LNCaP clone FGC (cell line): ENCODE measurements at regions not wholly inside any gene's neighbourhood (a gene's known extent, or its start where the extent isn't known, plus 50 kb on each side); places are given as distances from the start of the nearest gene placed in this dataset.
"Not testable (repeated sequence)": the region's sequence is repeated elsewhere in the genome, so short reads cannot be mapped to it uniquely, and the experiment has no call there.

Experiments
- DNase-seq: peaks from one replicate; pipeline ENCODE4 v3.0.0-alpha.2; 2011; ENCODE audit warnings: low read depth
- H3K4me3 ChIP-seq: 2 replicates; pipeline ENCODE4 v1.5.1; 2011; ENCODE audit warnings: mild to moderate bottlenecking, low read depth, low read length, control low read depth
- TF ChIP-seq, protein P1 (sequence below): IDR thresholded peaks from 2 replicates; pipeline ENCODE4 v1.5.1; 2012; ENCODE audit warnings: mild to moderate bottlenecking; ENCODE audit not compliant: control insufficient read depth, insufficient read depth; ENCODE audit errors: extremely low read depth

DNA sequence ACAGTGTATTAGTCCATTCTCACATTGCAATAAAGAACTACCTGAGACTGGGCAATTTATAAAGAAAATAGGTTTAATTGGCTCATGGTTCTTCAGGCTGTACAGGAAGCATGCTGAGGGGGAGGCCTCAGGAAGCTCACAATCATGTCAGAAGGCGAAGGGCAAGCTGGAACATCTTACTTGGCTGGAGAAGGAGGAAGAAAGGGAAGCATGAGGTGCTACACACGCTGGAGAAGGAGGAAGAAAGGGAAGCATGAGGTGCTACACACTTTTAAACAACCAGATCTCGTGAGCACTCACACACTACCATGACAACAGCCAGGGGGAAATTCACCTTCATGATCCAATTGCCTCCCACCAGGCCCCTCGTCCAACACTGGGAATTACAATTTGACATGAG lies 95.3 kb upstream of the FAM110C start:
- TF ChIP-seq, protein P1, sequence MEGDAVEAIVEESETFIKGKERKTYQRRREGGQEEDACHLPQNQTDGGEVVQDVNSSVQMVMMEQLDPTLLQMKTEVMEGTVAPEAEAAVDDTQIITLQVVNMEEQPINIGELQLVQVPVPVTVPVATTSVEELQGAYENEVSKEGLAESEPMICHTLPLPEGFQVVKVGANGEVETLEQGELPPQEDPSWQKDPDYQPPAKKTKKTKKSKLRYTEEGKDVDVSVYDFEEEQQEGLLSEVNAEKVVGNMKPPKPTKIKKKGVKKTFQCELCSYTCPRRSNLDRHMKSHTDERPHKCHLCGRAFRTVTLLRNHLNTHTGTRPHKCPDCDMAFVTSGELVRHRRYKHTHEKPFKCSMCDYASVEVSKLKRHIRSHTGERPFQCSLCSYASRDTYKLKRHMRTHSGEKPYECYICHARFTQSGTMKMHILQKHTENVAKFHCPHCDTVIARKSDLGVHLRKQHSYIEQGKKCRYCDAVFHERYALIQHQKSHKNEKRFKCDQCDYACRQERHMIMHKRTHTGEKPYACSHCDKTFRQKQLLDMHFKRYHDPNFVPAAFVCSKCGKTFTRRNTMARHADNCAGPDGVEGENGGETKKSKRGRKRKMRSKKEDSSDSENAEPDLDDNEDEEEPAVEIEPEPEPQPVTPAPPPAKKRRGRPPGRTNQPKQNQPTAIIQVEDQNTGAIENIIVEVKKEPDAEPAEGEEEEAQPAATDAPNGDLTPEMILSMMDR = no peak
- DNase-seq = no peak

DNA sequence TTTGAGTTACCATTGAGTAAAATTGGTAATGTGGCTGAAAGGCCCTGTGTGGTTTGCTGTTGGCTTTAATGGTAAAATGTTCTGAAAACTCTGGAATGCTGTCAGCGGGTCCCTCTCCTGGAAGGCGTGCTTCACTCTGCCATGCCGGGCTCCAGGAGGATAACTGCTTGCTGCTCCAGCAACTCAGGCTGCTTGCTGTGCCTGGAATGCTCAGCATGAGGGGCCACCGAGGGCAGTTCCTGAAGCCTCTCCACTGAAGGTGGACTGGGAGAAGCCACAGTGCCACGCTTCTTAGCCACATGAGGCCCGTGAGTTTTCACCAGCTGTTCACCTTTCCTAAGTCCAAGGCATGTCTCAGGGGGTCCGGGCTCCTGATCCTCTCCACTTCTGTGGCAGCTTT lies 90.4 kb upstream of the FAM110C start:
- H3K4me3 ChIP-seq = no peak overlapping the region
- DNase-seq = no peak
- TF ChIP-seq, protein P1 = no peak

More for the DNA sequence above, 95.3 kb upstream of the FAM110C start:
- no peak overlapping the region for H3K4me3 ChIP-seq

DNA sequence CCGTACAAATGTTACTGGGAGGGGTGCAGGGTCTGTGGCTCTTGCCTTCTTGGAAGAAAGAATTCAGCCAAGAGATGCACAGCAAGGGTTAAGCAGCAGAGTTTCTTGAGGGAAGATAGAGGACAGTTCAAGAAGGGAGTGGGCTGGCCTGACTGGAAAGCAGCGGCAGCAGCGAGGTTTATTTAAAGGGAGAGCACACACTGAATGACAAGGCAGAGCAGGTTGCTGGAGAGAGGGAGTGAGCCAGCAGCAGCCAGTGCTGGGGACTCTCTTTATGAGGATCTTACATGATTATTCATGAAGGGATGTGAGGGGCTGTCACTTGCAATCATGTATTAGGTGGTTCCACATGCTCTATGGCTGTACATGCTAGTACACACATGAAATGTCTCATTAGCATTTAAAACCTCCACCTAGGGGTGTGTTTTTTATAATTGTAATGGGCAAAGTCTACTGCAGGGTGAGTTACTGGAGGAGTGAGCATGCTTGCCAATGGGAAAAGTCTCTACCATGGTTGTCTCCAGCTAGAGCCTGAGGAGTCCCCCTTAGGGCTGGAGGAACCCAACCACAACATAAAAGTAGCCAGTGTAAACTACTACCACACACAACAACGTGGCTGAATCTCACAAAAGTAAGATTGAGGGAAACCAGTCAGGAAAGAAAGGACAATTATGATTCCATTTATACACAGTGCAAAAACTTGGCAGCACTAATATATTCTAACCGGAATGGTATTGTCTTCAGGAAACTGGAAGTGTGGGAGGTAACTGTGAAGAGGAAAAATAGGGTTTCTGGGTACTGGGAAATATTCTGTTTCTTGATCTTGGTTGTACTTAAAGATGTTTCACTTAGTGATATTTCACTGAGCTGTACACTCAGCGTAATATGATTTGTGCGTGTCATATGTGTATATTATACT lies 87.6 kb upstream of the FAM110C start:
- TF ChIP-seq, protein P1 = no peak
- H3K4me3 ChIP-seq = no peak overlapping the region
- DNase-seq = no peak

DNA sequence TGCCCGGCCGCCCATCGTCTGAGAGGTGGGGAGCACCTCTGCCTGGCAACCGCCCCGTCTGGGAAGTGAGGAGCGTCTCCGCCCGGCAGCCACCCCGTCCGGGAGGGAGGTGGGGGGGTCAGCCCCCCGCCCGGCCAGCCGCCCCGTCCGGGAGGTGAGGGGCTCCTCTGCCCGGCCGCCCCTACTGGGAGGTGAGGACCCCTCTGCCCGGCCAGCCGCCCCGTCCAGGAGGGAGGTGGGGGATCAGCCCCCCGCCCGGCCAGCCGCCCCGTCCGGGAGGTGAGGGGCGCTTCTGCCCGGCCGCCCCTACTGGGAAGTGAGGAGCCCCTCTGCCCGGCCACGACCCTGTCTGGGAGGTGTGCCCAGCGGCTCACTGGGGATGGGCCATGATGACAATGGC lies 80.5 kb upstream of the FAM110C start:
- H3K4me3 ChIP-seq, DNase-seq: not testable (repeated sequence)

DNA sequence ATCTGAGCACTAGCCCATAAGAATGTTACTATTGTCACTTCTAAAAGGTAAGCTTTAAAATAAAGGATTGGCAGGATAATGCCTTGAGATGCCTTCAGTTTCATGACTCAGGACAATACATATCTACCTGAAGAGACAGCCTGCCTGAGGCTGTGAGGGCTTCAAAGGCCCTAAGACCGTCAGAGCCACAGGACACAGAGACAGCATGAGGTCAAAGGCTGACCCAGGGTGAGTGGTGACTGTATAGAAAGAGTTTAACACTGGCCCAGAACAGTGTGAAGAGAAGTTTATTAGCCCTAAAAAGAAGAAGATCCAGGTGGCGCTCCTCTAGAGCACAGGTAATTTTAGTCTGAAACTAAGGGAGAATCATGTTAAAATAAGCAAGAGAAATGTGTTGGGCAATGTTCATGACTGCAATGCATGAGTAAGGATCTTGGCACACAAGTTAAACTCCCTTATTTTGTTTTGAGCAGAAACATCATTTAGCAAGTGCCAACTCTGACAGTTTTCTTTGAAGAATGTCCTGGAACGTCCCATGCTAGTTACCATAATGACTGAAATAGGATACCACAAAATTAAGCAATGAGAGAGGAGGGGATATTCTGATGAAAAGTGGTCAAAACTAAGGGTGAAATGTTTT lies 78.1 kb upstream of the FAM110C start:
- no peak for DNase-seq
- no peak overlapping the region for H3K4me3 ChIP-seq
- TF ChIP-seq, protein P1 = no peak

DNA sequence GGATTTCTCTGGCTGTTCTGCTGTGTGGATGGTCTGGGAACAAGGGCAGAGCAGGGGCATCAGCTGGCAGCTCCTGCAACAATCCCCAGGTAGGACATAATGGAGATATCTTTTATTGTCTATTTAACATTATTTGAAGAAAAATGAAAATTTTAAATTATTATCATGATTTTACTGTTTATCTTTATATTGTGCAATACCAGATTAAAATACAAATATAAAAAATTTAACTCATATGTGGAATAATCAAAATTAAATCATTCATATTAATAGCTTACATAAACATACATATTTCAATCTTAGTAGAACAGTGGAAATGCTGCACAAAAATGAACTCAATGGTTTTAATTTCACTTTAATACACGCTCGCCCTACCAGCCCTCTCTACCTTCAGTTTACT lies 70.6 kb upstream of the FAM110C start:
- TF ChIP-seq, protein P1 = no peak
- DNase-seq = no peak
- H3K4me3 ChIP-seq = no peak overlapping the region

DNA sequence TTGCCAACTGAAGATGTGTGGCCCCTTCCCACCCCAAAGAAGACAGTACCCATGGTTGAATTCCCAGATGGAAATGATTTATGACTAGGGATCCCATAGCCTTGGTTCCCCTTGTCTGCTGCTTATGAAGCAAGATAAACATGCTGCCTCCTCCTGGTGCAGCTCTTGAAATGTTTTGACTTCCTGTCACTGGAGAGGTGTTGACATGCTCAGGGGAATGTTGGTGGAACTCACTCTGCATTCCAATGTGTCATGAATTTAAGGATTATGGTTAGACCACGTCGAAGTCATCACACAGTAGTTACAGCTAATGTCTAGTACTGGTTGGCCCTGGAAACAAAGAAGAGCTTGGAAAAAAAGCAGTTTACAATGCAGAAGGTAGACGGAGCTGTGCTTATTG lies 69.0 kb upstream of the FAM110C start:
- no peak for DNase-seq
- TF ChIP-seq, protein P1 = 0 out of 2 replicates have a peak, but pooled peaks have one; percentile 14

More for the DNA sequence above, 69.0 kb upstream of the FAM110C start:
- H3K4me3 ChIP-seq = no peak overlapping the region
